Endothelial cell of umbilical vein (primary cell): ENCODE measurements at regions not wholly inside any gene's neighbourhood (a gene's known extent, or its start where the extent isn't known, plus 50 kb on each side); places are given as distances from the start of the nearest gene placed in this dataset.

Experiments
- BruUV-seq: library from RNA; stranded (reverse); fragments of 400-500 nt; replicated peaks from 2 replicates; lab custom pipeline; 2021; lab: Mats Ljungman, UMichigan
- CTCF ChIA-PET: fragments of 300-600, 350-600 bp; sonication (Branson Sonifier 250); formaldehyde crosslinking; loops from one replicate; lab custom pipeline; 2021; ENCODE audit warnings: antibody characterized with exemption, inconsistent platforms; lab: Charles Lee
- POLR2A ChIA-PET: fragments of 300-600, 350-600 bp; sonication (Branson Sonifier 250); formaldehyde crosslinking; loops from one replicate; lab custom pipeline; 2021; ENCODE audit warnings: antibody characterized with exemption, inconsistent platforms; lab: Charles Lee
- DNase-seq: peaks from one replicate; pipeline ENCODE4 v3.0.0-alpha.2; 2011; ENCODE audit warnings: low read depth, low spot score
- FAIRE-seq: peaks from 2 replicates; lab custom pipeline; 2011; peaks lifted over from hg19 to GRCh38; lab: Jason Lieb, UNC
- H2AFZ ChIP-seq: 2 replicates; pipeline ENCODE4 v1.6.0; 2012; ENCODE audit warnings: low read depth, low read length, control low read depth, inconsistent platforms
- H3K27ac ChIP-seq: 2 replicates; pipeline ENCODE4 v1.5.1; 2011; ENCODE audit warnings: low read depth, mild to moderate bottlenecking, control low read depth, low read length, moderate library complexity; ENCODE audit not compliant: insufficient read depth
- H3K27me3 ChIP-seq, 2 experiments: 2 replicates each; pipeline versions ENCODE4 v1.6.0 to v1.6.1; 2011; ENCODE audit warnings: low read length in 2 of 2, mixed read lengths in 1 of 2; ENCODE audit not compliant: control insufficient read depth in 2 of 2, insufficient read depth in 2 of 2
- H3K36me3 ChIP-seq, 2 experiments: 2 replicates in 1 of 2; 3 replicates in 1 of 2; pipeline ENCODE4 v1.5.1; 2011; ENCODE audit warnings: low read length in 2 of 2, mild to moderate bottlenecking in 1 of 2, moderate library complexity in 1 of 2; ENCODE audit not compliant: control insufficient read depth in 2 of 2, insufficient read depth in 2 of 2; ENCODE audit errors: extremely low read depth in 1 of 2
- H3K4me1 ChIP-seq: 3 replicates; pipeline ENCODE4 v1.5.1; 2011; ENCODE audit warnings: mild to moderate bottlenecking, low read length; ENCODE audit not compliant: control insufficient read depth, insufficient read depth; ENCODE audit errors: extremely low read depth
- H3K4me2 ChIP-seq: 2 replicates; pipeline ENCODE4 v1.6.1; 2011; ENCODE audit warnings: low read length, control low read depth, mixed read lengths; ENCODE audit not compliant: insufficient read depth
- H3K4me3 ChIP-seq, 3 experiments: fragments of 200-600 bp in 1 of 3; sonication (generic), shearing (Covaris generic) in 1 of 3; replicated peaks in 1 of 3; 2 replicates each; pipeline ENCODE4 v1.5.1; 2011 to 2016; ENCODE audit warnings: control low read depth in 3 of 3, low read length in 3 of 3, mild to moderate bottlenecking in 2 of 3, inconsistent platforms in 1 of 3, low read depth in 1 of 3, moderate library complexity in 1 of 3; ENCODE audit not compliant: insufficient read depth in 1 of 3
- H3K79me2 ChIP-seq: 2 replicates; pipeline ENCODE4 v1.6.0; 2012; ENCODE audit warnings: low read length, inconsistent platforms; ENCODE audit not compliant: control insufficient read depth, insufficient read depth
- H3K9ac ChIP-seq: replicated peaks from 2 replicates; pipeline ENCODE3; 2011; ENCODE audit warnings: low read length, control low read depth; ENCODE audit not compliant: insufficient read depth; ENCODE audit errors: extremely low read depth
- H3K9me1 ChIP-seq: replicated peaks from 3 replicates; pipeline ENCODE4 v1.6.0; 2011; ENCODE audit warnings: mild to moderate bottlenecking, low read length; ENCODE audit not compliant: control insufficient read depth, insufficient read depth; ENCODE audit errors: extremely low read depth
- H3K9me3 ChIP-seq: replicated peaks from 2 replicates; pipeline ENCODE4 v1.5.1; 2012; ENCODE audit warnings: low read length, inconsistent platforms; ENCODE audit not compliant: control insufficient read depth, insufficient read depth
- H4K20me1 ChIP-seq: replicated peaks from 2 replicates; pipeline ENCODE3; 2011; ENCODE audit warnings: mild to moderate bottlenecking, low read length; ENCODE audit not compliant: control insufficient read depth, insufficient read depth; ENCODE audit errors: extremely low read depth
- CTCF ChIP-seq, 2 donors: IDR thresholded peaks; 1 replicate in 1 of 2; 2 replicates in 1 of 2; pipeline ENCODE4 v1.5.1; 2011; ENCODE audit warnings: low read length in 2 of 2, mild to moderate bottlenecking in 2 of 2, moderate library complexity in 2 of 2, control low read depth in 1 of 2, inconsistent platforms in 1 of 2, low read depth in 1 of 2; ENCODE audit not compliant: insufficient read depth in 1 of 2; ENCODE audit errors: extremely low read depth in 1 of 2
- EZH2 ChIP-seq: IDR thresholded peaks from 2 replicates; pipeline ENCODE4 v1.6.1; 2012; ENCODE audit warnings: borderline replicate concordance, low read depth, mild to moderate bottlenecking, moderate library complexity, low read length, inconsistent platforms; ENCODE audit not compliant: severe bottlenecking
- FOS ChIP-seq: IDR thresholded peaks from 2 replicates; pipeline ENCODE4 v1.6.1; 2011; ENCODE audit warnings: mild to moderate bottlenecking, low read length, moderate library complexity, borderline replicate concordance; ENCODE audit not compliant: insufficient read depth
- GATA2 ChIP-seq: IDR thresholded peaks from 2 replicates; pipeline ENCODE4 v1.7.0; 2011; ENCODE audit warnings: low read depth, mild to moderate bottlenecking, moderate library complexity, mixed read lengths, low read length; ENCODE audit not compliant: insufficient read length, insufficient read depth
- JUN ChIP-seq: IDR thresholded peaks from 2 replicates; pipeline ENCODE4 v1.6.1; 2011; ENCODE audit warnings: borderline replicate concordance, low read depth; ENCODE audit not compliant: insufficient read length, insufficient read depth
- MAX ChIP-seq: IDR thresholded peaks from 2 replicates; pipeline ENCODE4 v1.6.1; 2011; ENCODE audit not compliant: insufficient read depth, insufficient read length
- MYC ChIP-seq: IDR thresholded peaks from one replicate; pipeline ENCODE4 v1.6.1; 2011; ENCODE audit warnings: mild to moderate bottlenecking, low read depth, low read length
- POLR2A ChIP-seq: IDR thresholded peaks from 2 replicates; pipeline ENCODE4 v1.6.1; 2012; ENCODE audit warnings: low read depth, mild to moderate bottlenecking, control low read depth, low read length
- POLR2AphosphoS5 ChIP-seq: IDR thresholded peaks from 2 replicates; pipeline ENCODE4 v1.6.1; 2012; ENCODE audit warnings: low read depth, mild to moderate bottlenecking, control low read depth, low read length, moderate library complexity; ENCODE audit not compliant: insufficient read depth
- dilution Hi-C: fragments of 300-500 bp; cut with MboI; formaldehyde crosslinking; loops from one replicate; pipeline ENCODE4 v1.15.0; 2019; ENCODE audit warnings: low sequenced_read_pairs; ENCODE audit not compliant: extremely low pct_ligation_motif_present
- intact Hi-C: fragments of 100-400 bp; cut with micrococcal nuclease; formaldehyde crosslinking; loops from one replicate; pipeline ENCODE4 v1.10.0; 2022

DNA sequence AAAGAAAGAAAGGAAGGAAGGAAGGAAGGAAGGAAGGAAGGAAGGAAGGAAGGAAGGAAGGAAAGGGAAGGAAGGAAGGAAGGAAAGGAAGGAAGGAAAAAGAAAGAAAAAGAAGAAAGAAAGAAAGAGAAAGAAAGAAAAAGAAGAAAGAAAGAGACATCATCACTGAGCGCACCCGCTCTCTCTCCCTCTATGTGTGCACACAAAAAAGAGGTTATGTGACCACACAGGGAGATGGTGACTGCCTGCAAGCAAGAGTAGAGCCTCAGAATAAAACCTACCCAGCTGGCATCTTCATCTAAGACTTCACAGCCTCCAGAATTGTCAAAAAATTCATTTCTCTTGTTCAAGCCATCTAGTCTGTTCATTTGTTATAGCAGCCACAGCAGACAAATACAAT lies 1307.4 kb upstream of the ACVR2A start:
- Histone ChIP-seq H3K4me3 (no peak overlapping the region), H3K27ac (no peak overlapping the region), H3K9ac (no peak overlapping the region), H3K4me1 (no peaks in the 10 kb centered on the region), H3K9me1 (no peaks in the 10 kb centered on the region), H3K4me2 (no peak overlapping the region), H2AFZ (no peak overlapping the region), H4K20me1 (no peaks in the 10 kb centered on the region), H3K9me3 (no peaks in the 10 kb centered on the region), H3K79me2 (no peaks in the 10 kb centered on the region), H3K36me3 (no peaks in the 10 kb centered on the region), H3K27me3 (no peaks in the 10 kb centered on the region)
- no TSS peak for BruUV-seq
- ChIA-PET POLR2A (no interaction called here), CTCF (no interaction called here)
- TF ChIP-seq EZH2 = no peak
- TF ChIP-seq CTCF (IDR thresholded peaks at IDR 0.05; ENCODE audit: extremely low read depth in 1 of 2, insufficient read depth in 1 of 2, low read depth in 1 of 2, low read length in 2 of 2) = no peak
- TF ChIP-seq MAX = no peak
- no peak for TF ChIP-seq GATA2
- no peak for TF ChIP-seq POLR2A
- no peak for TF ChIP-seq JUN
- no peak for TF ChIP-seq POLR2AphosphoS5
- no peak for TF ChIP-seq MYC
- no peak for TF ChIP-seq FOS
- dilution Hi-C loops (no loop called here), intact Hi-C loops (no loop called here)
- DNase-seq = no peak
- FAIRE-seq = no peak
